Mucosa of rectum (tissue), 2 donors: ENCODE measurements at regions not wholly inside any gene's neighbourhood (a gene's known extent, or its start where the extent isn't known, plus 50 kb on each side); places are given as distances from the start of the nearest gene placed in this dataset.
"Not testable (repeated sequence)": the region's sequence is repeated elsewhere in the genome, so short reads cannot be mapped to it uniquely, and the experiment has no call there.

ENCODE experiments used
- H3K27ac ChIP-seq, 2 donors: one replicate each; pipeline ENCODE4 v1.7.0; 2013; ENCODE audit warnings: inconsistent platforms in 2 of 2, low read depth in 2 of 2, low read length in 2 of 2
- H3K27me3 ChIP-seq, 2 donors: one replicate each; pipeline ENCODE4 v1.7.0; 2013; ENCODE audit warnings: low read length in 2 of 2; ENCODE audit not compliant: control insufficient read depth in 2 of 2, insufficient read depth in 2 of 2
- H3K36me3 ChIP-seq, 2 donors: one replicate each; pipeline ENCODE4 v1.7.0; 2013; ENCODE audit warnings: low read length in 2 of 2; ENCODE audit not compliant: control insufficient read depth in 2 of 2, insufficient read depth in 2 of 2
- H3K4me1 ChIP-seq, 2 donors: one replicate each; pipeline ENCODE4 v1.7.0; 2013; ENCODE audit warnings: low read length in 2 of 2, mild to moderate bottlenecking in 1 of 2; ENCODE audit not compliant: control insufficient read depth in 2 of 2, insufficient read depth in 2 of 2
- H3K4me3 ChIP-seq, 2 donors: one replicate each; pipeline ENCODE4 v1.7.0; 2013; ENCODE audit warnings: low read length in 2 of 2
- H3K9ac ChIP-seq, 2 donors: one replicate each; pipeline ENCODE4 v1.7.0; 2013; ENCODE audit warnings: low read length in 2 of 2, low read depth in 1 of 2, mild to moderate bottlenecking in 1 of 2
- H3K9me3 ChIP-seq, 2 donors: one replicate each; pipeline ENCODE4 v1.7.0; 2013; ENCODE audit warnings: low read length in 2 of 2; ENCODE audit not compliant: control insufficient read depth in 2 of 2
- donor health status: healthy.
- donor health status: Normal muscosa, but diverticular disease.

DNA sequence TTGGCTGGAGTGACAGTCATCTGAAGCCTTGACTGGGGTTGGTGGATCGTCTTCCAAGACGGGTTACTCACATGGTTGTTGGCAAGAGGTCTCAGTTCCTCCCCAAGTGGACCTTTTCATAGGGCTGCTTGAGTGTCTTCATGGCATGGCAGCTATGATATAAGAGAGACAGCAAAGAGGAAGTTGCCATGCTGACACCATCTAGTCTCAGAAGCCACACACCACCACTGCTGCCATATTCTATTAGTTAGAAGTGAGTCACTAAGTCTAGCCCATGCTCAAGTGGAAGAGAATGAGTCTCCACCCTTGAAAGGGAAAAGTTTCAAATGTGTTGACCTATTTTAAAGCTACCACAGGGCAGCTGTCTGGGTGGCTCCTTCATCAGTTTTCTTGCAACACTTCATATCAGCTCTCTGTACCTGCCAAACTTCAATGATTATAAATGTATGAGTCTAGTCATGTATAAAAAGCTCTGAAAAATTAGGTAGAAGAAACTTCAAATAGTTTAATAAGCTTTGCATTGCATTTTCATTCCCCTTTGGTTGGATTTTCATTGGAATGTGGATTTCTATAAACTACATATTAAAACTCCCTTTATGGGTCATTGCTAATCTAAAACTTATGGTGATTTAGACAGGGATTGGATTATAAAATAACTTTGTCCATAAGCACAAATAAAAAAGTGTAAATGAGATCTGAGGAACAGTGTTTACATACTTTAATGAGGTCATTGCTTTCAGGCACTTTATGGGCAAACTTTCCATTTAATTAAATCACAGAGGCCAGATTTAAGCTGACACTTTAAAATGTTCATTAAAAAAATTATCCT lies 68.0 kb upstream of the ATXN3L start:
- Histone ChIP-seq H3K36me3 (no peaks in the 10 kb centered on the region), H3K4me1 (no peaks in the 10 kb centered on the region), H3K9me3 (no peaks in the 10 kb centered on the region), H3K9ac (no peak overlapping the region), H3K27ac (no peak overlapping the region), H3K4me3 (no peak overlapping the region), H3K27me3 (peaks cover 0 to 4% of the 10 kb centered on the region in 2 donors)

DNA sequence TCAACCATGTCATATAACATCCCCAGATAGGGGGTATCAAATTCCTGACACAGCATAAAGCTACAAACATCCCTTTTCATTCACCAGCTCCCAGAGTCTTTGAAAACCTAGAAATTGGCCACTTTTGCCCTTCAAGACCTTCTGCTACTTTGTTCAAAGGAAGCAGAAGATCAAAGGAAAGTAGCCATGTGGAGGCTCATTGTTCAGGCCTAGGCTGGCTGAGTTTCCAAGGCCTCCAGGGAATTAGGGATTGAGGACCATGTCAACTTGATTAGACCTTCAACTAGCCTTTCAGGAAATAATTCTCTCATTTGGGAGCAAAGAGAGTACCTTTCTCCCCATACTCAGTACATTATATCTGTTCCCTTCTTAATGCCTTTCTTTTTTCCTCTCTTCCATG lies 66.8 kb upstream of the ATXN3L start:
- Histone ChIP-seq H3K4me1 (no peaks in the 10 kb centered on the region), H3K9ac (no peak overlapping the region), H3K36me3 (no peaks in the 10 kb centered on the region), H3K9me3 (no peaks in the 10 kb centered on the region), H3K4me3 (no peak overlapping the region), H3K27me3 (peaks cover 0 to 4% of the 10 kb centered on the region in 2 donors), H3K27ac (no peak overlapping the region)

DNA sequence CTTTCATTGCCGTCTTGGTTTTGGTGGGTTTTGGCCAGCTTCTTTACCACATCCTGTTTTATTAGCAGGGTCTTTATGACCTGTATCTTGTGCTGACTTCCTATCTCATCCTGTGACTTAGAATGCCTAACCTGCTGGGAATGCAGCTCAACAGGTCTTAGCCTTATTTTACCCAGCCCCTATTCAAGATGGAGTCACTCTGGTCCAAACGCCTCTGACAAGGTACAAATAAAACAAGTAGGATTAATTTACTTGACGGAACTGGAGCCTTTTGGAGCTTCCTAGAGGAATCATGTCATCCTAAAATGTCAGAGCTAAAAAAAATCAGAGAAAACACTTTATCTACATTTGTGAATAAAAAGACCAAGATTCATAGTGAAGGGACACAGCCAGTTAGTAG lies 66.2 kb upstream of the ATXN3L start:
- H3K4me3 ChIP-seq, result no peak overlapping the region
- H3K4me1 ChIP-seq, result no peaks in the 10 kb centered on the region
- H3K27me3 ChIP-seq, result peaks cover 0 to 4% of the 10 kb centered on the region in 2 donors
- H3K9me3 ChIP-seq, result no peaks in the 10 kb centered on the region
- no peak overlapping the region for H3K9ac ChIP-seq
- H3K36me3 ChIP-seq, result no peaks in the 10 kb centered on the region
- H3K27ac ChIP-seq, result no peak overlapping the region

DNA sequence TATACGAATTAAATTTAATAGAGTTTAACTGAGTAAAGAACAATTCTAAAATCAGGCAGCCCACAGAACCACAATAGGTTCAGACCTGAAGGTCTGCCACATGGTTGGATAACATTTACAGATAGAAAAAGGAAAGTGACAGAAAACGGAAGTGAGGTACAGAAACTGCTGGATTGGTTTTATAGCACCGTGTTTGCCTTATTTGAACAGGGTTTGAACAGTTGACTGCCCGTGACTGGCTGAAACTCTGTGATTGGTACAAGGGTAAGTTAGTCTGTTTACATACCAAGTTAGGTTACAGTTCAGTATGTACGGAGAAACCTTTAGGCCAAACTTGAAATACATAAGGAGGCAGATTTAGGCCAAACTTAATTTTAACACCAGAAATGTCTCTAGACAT lies 64.1 kb upstream of the ATXN3L start:
- Histone ChIP-seq H3K4me1 (no peaks in the 10 kb centered on the region), H3K27me3 (peaks cover 0 to 3% of the 10 kb centered on the region in 2 donors), H3K9ac (no peak overlapping the region), H3K27ac (no peak overlapping the region), H3K9me3 (no peaks in the 10 kb centered on the region), H3K4me3 (no peak overlapping the region), H3K36me3 (no peaks in the 10 kb centered on the region)

DNA sequence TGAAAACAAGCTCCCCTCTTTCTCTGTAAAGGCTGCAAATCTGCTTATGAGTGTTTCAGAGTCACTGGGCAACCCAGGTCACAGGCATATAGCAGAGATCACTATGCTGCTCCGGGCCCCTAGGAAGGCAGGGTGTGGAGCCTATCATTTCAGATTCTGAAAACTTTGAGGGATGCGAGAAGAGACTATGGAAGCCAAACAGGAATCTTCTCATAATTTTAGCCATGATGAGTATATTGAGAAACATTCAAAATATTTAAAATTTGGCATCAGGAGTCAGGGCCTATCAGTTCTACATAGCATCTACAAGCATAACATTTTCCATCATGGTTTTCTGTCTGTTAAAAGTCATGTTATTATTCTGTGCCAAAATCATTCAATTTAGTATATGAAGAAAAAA lies 61.7 kb upstream of the ATXN3L start:
- peaks cover 0 to 3% of the 10 kb centered on the region in 2 donors for H3K27me3 ChIP-seq
- H3K4me3 ChIP-seq, result no peak overlapping the region
- no peak overlapping the region for H3K9ac ChIP-seq
- no peaks in the 10 kb centered on the region for H3K4me1 ChIP-seq
- no peaks in the 10 kb centered on the region for H3K36me3 ChIP-seq
- H3K9me3 ChIP-seq, result no peaks in the 10 kb centered on the region
- no peak overlapping the region for H3K27ac ChIP-seq

DNA sequence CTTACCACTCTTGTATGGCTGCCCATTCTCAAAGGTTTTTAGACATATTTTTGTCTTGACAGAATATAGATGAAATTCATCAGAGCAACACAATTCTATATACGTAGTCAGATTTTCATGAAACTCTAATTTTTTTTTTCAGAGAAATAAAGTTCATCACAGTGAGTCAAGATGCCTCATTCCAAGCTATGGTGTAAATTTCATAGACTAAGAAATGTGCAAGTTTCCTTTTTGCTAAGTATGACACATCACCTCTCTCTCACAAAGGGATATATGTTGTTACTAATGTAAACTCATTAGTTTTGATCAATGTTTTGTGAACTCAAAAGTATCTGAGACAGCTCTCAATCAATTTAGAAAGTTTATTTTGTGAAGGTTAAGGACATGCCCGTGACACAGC lies 60.4 kb upstream of the ATXN3L start:
- Histone ChIP-seq H3K27ac (no peak overlapping the region), H3K36me3 (no peaks in the 10 kb centered on the region), H3K9ac (no peak overlapping the region), H3K4me1 (no peaks in the 10 kb centered on the region), H3K27me3 (peaks cover 0 to 3% of the 10 kb centered on the region in 2 donors), H3K9me3 (no peaks in the 10 kb centered on the region), H3K4me3 (no peak overlapping the region)

DNA sequence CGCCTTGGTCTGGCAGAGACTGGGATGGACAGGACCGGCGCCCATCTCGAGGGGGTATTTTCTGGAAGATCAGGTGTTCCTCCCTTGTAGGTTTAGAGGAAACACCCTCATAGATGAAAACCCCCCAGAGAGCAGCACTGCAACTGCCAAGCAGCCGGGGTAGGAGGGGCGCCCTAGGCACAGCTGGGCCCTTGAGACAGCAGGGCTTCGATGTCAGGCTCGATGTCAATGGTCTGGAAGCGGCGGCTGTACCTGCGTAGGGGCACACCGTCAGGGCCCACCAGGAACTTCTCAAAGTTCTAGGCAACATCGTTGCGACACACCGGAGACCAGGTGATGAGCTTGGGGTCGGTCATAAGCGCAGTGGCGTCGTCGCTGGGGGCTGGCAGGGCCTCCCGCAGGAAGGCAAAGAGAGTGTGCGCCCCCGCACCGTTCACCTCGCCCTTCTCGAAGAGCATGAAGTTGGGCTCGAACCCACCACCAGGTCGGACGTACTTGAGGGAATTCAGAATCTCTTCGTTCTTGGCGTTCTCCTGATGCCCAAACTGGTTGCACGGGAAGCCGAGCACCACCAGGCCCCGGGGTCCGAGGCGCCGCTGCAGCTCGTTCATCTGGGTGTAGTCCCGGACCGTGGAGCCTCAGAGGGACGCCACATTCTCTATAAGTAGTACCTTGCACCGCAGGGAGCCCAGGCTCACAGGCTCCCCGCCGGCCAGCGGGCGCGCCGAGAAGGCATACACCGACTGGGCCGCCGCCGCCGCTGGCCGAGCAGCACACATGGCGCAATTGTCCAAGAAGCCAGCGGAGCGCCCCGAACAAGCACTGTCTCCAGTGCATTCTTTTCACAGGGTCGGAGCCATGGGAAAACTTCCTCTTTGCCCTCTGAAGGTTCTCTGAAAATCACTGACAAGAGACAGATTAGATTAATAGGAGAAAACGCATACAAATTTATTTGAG lies 59.0 kb upstream of the ATXN3L start:
- not testable (repeated sequence) for H3K27ac ChIP-seq, H3K9me3 ChIP-seq, H3K4me3 ChIP-seq, H3K9ac ChIP-seq, H3K27me3 ChIP-seq, H3K4me1 ChIP-seq, H3K36me3 ChIP-seq

DNA sequence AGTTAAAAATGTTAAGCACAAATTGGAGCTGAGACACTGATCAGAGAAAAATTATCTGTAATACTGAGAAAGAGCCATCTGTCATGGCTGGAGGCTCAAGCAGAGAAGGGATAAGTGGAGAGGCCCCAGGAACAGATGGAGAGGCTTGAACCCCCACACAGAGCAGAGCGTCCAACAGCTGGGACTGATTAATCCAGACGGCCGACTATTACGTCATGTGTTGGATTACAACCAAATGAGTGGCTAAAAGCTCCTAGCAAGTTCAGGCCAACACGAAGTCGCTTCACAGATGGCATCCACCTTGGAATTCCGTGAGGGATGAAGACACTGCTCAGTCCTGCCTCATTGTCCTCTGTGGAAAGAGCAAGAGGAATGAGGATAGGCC lies 57.7 kb upstream of the ATXN3L start:
- H3K9ac ChIP-seq, result no peak overlapping the region
- no peaks in the 10 kb centered on the region for H3K36me3 ChIP-seq
- H3K4me1 ChIP-seq, result no peaks in the 10 kb centered on the region
- no peak overlapping the region for H3K27ac ChIP-seq
- H3K4me3 ChIP-seq, result no peak overlapping the region
- H3K9me3 ChIP-seq, result no peaks in the 10 kb centered on the region
- peaks cover 0 to 5% of the 10 kb centered on the region in 2 donors for H3K27me3 ChIP-seq

DNA sequence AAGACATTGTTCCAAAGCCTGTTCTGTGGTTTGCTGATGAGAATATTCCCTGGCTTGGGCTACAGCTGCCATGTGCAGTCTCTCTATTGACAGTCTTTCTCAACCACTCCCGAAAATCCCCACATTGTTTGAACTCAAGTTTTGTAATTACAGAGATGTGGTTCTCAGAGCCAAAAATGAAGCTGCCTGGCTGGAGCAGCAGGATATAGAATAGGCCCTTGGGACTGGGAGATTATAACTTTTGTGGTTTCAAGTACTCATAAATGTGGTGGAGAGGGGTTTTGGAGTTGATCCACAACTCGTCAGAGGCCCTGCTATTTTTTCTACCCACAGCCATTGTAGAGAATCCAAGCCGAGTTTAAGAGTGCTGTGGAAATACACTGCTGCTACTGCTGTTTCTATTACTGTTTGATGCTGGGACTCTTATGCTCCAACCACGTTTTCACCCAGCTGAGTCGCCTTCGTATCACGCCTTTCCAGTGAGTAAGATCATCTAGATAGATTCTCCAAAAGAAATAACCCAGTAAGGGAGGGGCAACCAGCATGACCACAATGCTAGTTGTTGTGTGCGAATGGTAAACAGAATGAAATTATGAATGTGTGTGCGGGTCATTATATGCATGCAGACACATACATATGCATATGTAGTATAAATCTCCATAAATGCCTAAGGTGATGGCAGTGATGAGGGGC lies 57.1 kb upstream of the ATXN3L start:
- Histone ChIP-seq H3K9me3 (no peaks in the 10 kb centered on the region), H3K4me3 (no peak overlapping the region), H3K27me3 (peaks cover 0 to 5% of the 10 kb centered on the region in 2 donors), H3K36me3 (no peaks in the 10 kb centered on the region), H3K9ac (no peak overlapping the region), H3K27ac (no peak overlapping the region), H3K4me1 (no peaks in the 10 kb centered on the region)

DNA sequence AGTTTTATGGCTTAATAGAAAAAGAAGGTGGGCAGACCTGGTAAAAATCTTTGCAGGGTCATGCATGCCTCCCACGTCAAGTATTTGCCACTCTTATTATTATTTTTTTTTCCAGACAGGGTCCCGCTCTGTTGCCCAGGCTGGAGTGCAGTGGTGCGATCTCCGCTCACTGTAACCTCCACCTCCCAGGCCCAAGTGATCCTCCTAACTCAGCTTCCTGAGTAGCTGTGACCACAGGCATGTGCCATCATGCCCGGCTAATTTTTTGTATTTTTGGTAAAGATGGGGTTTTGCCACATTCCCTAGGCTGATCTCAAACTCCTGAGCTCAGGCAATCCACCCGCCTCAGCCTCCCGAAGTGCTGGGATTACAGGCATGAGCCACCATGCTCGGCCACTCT lies 55.7 kb upstream of the ATXN3L start:
- H3K36me3 ChIP-seq, H3K27ac ChIP-seq, H3K9ac ChIP-seq, H3K4me1 ChIP-seq, H3K27me3 ChIP-seq, H3K4me3 ChIP-seq, H3K9me3 ChIP-seq: not testable (repeated sequence)
